ENCODE measurements at regions not wholly inside any gene's neighbourhood (a gene's known extent, or its start where the extent isn't known, plus 50 kb on each side); places are given as distances from the start of the nearest gene placed in this dataset.
"Not testable (repeated sequence)": the region's sequence is repeated elsewhere in the genome, so short reads cannot be mapped to it uniquely, and the experiment has no call there.

- no peak for DNase-seq (ENCODE audit: low read depth, low spot score)
- H3K4me3 ChIP-seq (ENCODE audit: low read depth, low read length): no peak overlapping the region
- in situ Hi-C loops (cut with HindIII; ENCODE audit: low sequenced_read_pairs): no loop called here
- no peak for TF ChIP-seq CTCF (IDR thresholded peaks at IDR 0.05; ENCODE audit: low read depth, low read length)
Measured at GRCh38 chr2:100747996-100748615, 71.8 kb upstream of the NPAS2 start.

- no peak for TF ChIP-seq CTCF (IDR thresholded peaks at IDR 0.05; ENCODE audit: low read depth, low read length)
- in situ Hi-C loops (cut with HindIII; ENCODE audit: low sequenced_read_pairs): no loop called here
- DNase-seq (ENCODE audit: low read depth, low spot score): no peak
- H3K4me3 ChIP-seq (ENCODE audit: low read depth, low read length): no peak overlapping the region
Measured at GRCh38 chr2:100748673-100749072, 71.3 kb upstream of the NPAS2 start.

GRCh38 chr2:100749771-100750542 lies 70.0 kb upstream of the NPAS2 start:
- no peak for TF ChIP-seq CTCF (IDR thresholded peaks at IDR 0.05; ENCODE audit: low read depth, low read length)
- in situ Hi-C loops (cut with HindIII; ENCODE audit: low sequenced_read_pairs): no loop called here
- no peak for DNase-seq (ENCODE audit: low read depth, low spot score)

GRCh38 chr2:100751871-100752625 lies 67.9 kb upstream of the NPAS2 start:
- DNase-seq (ENCODE audit: low read depth, low spot score): peak; percentile 29
- H3K4me3 ChIP-seq (ENCODE audit: low read depth, low read length); in situ Hi-C loops (cut with HindIII; ENCODE audit: low sequenced_read_pairs): not testable (repeated sequence)

More at GRCh38 chr2:100749771-100750542, 70.0 kb upstream of the NPAS2 start:
- no peak overlapping the region for H3K4me3 ChIP-seq (ENCODE audit: low read depth, low read length)

- no peak for TF ChIP-seq CTCF (IDR thresholded peaks at IDR 0.05; ENCODE audit: low read depth, low read length)
- DNase-seq (ENCODE audit: low read depth, low spot score): peak; percentile 76
- in situ Hi-C loops (cut with HindIII; ENCODE audit: low sequenced_read_pairs): no loop called here
- H3K4me3 ChIP-seq (ENCODE audit: low read depth, low read length): no peak overlapping the region
Measured at GRCh38 chr2:100752628-100753333, 67.2 kb upstream of the NPAS2 start.

GRCh38 chr2:100753444-100753843 lies 66.5 kb upstream of the NPAS2 start:
- no peak overlapping the region for H3K4me3 ChIP-seq (ENCODE audit: low read depth, low read length)
- in situ Hi-C loops (cut with HindIII; ENCODE audit: low sequenced_read_pairs): no loop called here
- DNase-seq (ENCODE audit: low read depth, low spot score): no peak
- no peak for TF ChIP-seq CTCF (IDR thresholded peaks at IDR 0.05; ENCODE audit: low read depth, low read length)

Data from astrocyte of the spinal cord (primary cell).